GM19463 (cell line): ENCODE measurements at regions not wholly inside any gene's neighbourhood (a gene's known extent, or its start where the extent isn't known, plus 50 kb on each side); places are given as distances from the start of the nearest gene placed in this dataset.
A peak's percentile ranks its signal among the peaks of the same experiment; 100 is the strongest.
"Not testable (repeated sequence)": the region's sequence is repeated elsewhere in the genome, so short reads cannot be mapped to it uniquely, and the experiment has no call there.

Source experiments
- ATAC-seq: cut with Tn5 transposase; IDR thresholded peaks from one replicate; pipeline ENCODE4 v1.9.1; 2021; ENCODE audit warnings: mild to moderate bottlenecking, moderate library complexity; ENCODE audit not compliant: unreplicated experiment

- not testable (repeated sequence) for ATAC-seq
Observed at GRCh38 chr7:84880326-84880997, 306.4 kb downstream of the SEMA3D start.

- ATAC-seq, result no peak
Observed at GRCh38 chr7:84879570-84880325, 307.1 kb downstream of the SEMA3D start.

GRCh38 chr7:84877943-84878570 lies 308.8 kb downstream of the SEMA3D start:
- ATAC-seq, result no peak

- no peak for ATAC-seq
Observed at GRCh38 chr7:84876061-84876821, 310.6 kb downstream of the SEMA3D start.

GRCh38 chr7:84865560-84865959 lies 321.3 kb downstream of the SEMA3D start:
- ATAC-seq, result no peak

- ATAC-seq, result no peak
Observed at GRCh38 chr7:84857336-84857735, 329.5 kb downstream of the SEMA3D start.

- no peak for ATAC-seq
Observed at GRCh38 chr7:84855758-84856157, 331.1 kb downstream of the SEMA3D start.

GRCh38 chr7:84848974-84849372 lies 337.9 kb downstream of the SEMA3D start:
- not testable (repeated sequence) for ATAC-seq

GRCh38 chr7:84848219-84848973 lies 338.5 kb downstream of the SEMA3D start:
- no peak for ATAC-seq

GRCh38 chr7:84847790-84848189 lies 339.1 kb downstream of the SEMA3D start:
- peak; percentile 61 for ATAC-seq

GRCh38 chr7:84847038-84847437 lies 339.8 kb downstream of the SEMA3D start:
- no peak for ATAC-seq

GRCh38 chr7:84845971-84846370 lies 340.9 kb downstream of the SEMA3D start:
- ATAC-seq, result no peak

GRCh38 chr7:84844771-84845170 lies 342.1 kb downstream of the SEMA3D start:
- no peak for ATAC-seq

GRCh38 chr7:84841809-84842208 lies 345.0 kb downstream of the SEMA3D start:
- ATAC-seq, result no peak

- ATAC-seq, result no peak
Observed at GRCh38 chr7:84838857-84839256, 348.0 kb downstream of the SEMA3D start.

- no peak for ATAC-seq
Observed at GRCh38 chr7:84837405-84837804, 349.5 kb downstream of the SEMA3D start.

- no peak for ATAC-seq
Observed at GRCh38 chr7:84829719-84830118, 357.1 kb downstream of the SEMA3D start.

GRCh38 chr7:84824057-84824651 lies 362.7 kb downstream of the SEMA3D start:
- ATAC-seq, result no peak

- ATAC-seq, result no peak
Observed at GRCh38 chr7:84823530-84823929, 363.3 kb downstream of the SEMA3D start.

- no peak for ATAC-seq
Observed at GRCh38 chr7:84822941-84823510, 363.8 kb downstream of the SEMA3D start.
